SKM-1 treated with dmso at 0.1 percent for 144 hours (cell line): ENCODE measurements at regions not wholly inside any gene's neighbourhood (a gene's known extent, or its start where the extent isn't known, plus 50 kb on each side); places are given as distances from the start of the nearest gene placed in this dataset.
"Not testable (repeated sequence)": the region's sequence is repeated elsewhere in the genome, so short reads cannot be mapped to it uniquely, and the experiment has no call there.

Experiments used
- DNase-seq: peaks from one replicate; lab custom pipeline; 2025; ENCODE audit not compliant: unreplicated experiment; lab: John Stamatoyannopoulos, UW

DNA sequence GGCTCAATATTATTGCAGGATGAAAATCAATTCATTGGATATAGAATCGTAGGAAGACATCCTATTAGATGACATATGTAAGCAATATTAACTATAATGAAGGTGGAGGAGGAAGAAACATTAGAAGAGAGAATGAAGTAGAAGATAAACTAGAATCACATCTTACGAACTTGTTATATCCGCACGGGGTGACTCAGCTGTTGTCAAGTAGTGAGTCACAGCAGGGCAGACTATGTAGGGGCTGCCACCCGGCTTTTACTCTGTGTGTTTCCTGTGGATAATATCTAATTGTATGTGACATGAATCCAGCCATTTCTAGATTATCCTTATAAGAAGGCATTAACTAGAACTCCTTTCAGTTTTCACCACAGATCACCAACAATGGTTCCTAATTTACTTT lies 520.2 kb downstream of the DOK5 start:
- no peak for DNase-seq

DNA sequence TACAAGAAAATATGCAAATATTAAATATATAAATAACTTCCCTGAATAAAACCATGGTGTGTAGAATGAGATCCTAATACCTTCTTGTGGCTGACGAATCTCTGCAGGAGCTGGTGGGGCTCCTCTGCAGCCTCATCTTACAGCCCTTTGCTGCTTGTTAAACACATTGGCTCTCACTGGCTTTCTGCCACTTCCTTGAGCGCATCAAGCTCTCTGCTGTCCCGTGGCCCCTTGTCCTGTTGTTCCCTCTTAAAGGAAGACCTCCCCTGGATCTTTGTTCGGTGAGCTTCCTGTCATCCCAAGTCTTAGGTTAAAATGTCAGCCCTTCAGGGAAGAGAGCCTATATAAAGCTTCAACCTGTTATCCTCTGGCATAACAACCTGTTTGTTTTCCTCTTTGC lies 519.6 kb downstream of the DOK5 start:
- DNase-seq = no peak

DNA sequence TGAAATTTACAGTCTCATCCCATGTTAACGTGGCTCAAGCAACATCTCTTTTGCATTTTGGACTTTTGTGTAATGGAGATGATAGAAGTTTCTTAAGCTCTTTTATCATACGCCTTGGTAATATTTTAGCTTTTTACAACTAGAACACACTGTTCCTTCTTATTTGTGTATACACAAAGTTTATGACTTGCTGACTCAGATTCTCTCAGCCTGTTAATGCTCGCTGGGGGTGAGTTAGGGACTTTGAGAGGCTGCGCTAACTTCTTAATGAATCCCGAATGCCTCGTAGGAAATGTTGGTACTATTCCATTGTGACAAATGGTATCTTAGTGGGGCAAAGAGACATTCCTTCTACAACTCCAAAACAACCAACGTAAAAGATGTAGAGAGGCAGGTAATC lies 509.7 kb downstream of the DOK5 start:
- DNase-seq = no peak

DNA sequence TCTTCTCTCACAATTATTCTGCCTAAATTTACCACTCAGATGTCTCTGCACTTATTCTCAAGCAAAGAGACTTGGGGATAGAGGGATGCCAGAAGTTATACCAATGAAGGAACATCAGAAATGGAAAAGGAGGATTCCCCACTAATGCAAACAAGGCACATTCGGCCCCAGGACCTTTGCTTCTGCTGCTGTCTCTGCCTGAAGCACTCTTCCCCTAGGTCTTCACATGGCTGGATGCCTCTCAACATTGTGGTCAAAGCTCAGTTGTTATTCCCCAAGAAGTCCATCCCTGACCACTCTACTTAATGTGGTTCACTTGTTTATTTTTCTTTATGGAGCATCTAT lies 508.7 kb downstream of the DOK5 start:
- no peak for DNase-seq

DNA sequence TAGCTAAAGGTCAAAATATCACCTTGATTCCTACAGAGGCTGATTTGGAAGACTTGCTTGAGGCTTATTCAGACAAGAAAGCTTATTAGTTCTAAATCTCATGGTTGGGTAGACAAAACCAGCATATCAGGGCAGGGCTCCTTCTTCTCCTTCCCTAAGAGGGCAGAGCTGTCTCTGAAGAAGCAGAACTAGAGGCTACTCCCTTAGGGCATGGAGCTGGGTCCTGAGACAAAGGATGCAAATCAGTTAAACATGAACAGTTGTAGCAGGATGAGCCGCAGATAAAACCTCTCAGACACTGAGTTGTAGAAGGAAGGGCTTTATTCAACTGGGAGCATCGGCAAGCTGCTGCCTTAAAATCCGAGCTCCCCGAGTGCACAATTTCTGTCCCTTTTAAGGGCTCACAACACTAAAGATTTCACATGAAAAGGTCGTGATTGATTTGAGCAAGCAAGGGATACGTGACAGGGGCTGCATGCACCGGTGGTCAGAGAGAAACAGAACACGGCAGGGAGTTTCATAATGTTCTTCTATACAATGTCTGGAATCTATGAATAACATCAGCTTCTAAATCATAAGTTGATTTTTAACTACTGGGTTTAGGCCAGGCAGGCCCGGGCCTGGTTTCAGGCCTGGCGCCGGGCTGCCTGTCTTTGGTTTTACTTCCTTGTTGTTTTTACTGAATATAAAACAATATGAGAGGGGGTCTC lies 508.2 kb downstream of the DOK5 start:
- DNase-seq = not testable (repeated sequence)

- DNase-seq = no peak
Measured at GRCh38 chr20:54981175-54981574, 505.8 kb downstream of the DOK5 start.

DNA sequence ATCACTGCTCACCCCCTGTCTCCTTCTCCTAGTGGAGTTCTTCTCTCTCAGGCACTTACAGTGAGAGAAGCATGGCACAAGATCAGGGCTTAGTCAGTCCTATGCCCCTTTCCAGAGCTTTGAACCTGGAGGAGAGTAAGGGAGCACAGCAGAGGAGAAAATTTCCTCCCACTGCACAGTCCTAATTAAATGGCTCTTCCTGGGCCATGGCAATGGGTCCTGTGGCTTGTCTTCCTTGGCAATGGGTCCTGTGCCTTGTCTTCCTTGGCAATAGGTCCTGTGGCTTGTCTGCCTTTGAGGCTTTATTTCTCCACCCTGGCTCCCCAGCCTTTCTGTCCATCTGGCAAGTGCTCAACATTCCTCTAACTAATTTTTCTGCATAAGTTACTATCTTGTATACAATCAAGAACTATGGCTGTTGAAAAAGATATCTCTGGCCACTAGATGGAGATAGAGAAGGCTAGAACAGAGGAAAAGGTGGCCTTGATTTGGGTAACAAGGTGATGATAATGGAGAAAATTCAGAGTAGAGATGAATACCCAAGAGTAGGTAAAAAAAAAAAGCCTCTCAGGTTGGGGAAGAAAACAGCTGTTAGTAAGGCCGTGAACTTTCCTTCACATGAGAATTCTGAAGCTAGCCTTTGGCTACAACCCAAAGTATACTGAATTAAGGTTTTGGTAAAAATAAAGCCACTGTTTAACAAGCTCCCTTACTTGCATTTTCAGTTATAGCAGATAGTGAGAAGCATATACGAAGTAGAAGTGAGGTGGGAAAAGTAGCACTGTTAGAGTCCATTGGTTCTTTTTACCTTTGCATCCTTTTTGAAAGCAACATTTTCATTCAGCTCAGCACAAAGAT lies 504.9 kb downstream of the DOK5 start:
- peak; percentile 19 for DNase-seq

DNA sequence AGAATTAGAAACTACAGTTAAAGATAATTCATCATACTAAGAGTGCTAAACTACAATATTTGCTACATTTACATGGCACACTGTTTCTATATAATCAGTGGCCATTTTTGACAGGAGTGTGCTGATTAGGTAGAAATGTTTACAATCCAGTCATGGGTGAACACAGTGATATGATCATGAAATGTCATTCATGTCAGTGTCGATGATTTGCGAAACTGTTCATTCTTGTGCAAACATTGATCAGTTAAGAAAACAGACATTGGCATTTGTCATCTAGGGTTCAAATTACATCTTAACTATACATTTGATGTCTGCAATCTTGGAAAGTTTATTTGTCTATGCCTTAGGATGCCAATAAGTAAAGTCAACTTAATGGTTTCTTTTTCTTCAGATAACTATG lies 474.9 kb downstream of the DOK5 start:
- no peak for DNase-seq

DNA sequence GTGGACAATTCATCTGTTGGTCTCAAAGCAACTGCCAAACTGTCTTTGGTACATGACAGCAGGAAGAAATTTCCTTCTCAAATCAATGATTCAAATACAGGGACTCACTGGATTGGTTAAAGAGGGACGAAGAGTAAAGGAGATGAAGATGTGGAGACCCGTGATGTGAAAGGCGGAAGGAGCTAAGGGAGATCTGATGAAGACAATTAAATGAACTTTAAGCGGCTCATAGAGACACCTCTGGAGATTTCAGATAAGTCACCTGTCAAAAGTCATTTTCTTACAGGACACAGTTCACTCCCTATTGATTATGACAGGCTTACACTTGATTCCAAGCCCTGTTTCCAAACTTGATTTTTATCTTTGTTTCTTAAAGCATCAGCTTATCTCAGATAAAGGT lies 466.3 kb downstream of the DOK5 start:
- DNase-seq = no peak

DNA sequence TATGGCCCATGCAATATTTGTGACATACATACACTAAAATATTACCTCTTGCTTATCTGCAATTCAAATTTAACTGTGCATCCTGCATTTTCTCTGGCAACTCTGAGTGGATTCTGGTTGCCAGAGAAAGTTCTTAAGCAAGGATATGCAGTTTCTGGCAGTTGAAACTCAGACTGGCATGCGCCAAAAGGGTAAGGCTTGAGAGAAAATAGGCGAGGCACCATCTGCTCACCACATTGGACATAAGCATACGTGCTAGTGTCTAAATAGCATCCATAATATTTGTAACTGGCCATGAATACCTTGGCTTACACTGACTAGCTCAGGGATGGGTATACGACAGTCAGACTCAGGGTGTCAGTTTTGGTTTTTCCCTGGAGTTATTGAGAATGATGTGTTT lies 465.1 kb downstream of the DOK5 start:
- DNase-seq = no peak

GRCh38 chr20:54938707-54939106 lies 463.3 kb downstream of the DOK5 start:
- DNase-seq = no peak

DNA sequence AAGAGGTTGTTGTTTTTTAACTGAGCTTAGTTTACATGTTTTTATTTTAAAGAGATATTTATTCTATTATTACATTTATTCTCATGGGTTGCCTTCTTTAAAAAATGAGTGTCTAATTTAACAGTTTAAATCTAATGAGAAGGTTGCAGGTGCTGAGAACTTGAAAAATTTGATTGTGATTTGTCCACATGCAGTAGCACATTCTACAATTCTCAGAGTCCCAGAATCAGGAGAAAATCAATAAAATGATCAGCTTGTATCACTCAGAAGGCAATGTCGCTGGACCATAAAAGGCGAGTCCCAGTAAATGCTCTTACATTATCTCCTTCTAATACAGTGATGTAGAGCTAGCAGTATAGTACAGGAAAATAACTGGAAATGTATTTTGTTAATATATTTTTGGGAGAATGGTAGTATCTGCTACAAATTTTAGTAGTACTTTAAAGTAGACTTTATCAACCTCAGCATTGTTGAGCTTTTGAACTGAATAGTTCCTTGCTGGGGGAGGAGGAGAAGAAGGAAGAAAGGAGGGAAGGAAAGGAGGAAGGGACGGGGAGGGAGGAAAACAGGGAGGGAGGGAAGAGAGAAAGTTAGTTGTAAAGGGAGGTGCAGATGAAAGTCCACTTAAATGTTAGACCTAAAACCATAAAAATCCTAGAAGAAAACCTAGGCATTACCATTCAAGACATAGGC lies 458.0 kb downstream of the DOK5 start:
- no peak for DNase-seq

DNA sequence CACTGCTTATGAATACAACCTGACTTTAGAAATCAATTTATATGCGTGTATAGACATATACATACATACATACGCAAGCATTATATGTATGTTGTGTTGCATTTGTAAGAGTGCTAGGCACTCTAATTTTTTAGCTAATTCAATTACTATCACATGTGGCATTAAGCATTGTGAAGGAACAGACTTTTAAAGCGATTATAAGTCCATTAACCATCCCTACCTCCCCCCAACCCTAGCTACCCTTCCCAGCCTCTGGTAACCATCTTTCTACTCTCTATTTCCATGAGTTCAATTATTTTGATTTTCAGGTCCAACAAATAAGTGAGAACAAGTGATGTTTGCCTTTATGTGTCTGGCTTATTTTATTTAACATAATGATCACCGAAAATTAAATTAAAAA lies 453.8 kb downstream of the DOK5 start:
- no peak for DNase-seq

GRCh38 chr20:54928564-54928963 lies 453.2 kb downstream of the DOK5 start:
- DNase-seq = no peak

DNA sequence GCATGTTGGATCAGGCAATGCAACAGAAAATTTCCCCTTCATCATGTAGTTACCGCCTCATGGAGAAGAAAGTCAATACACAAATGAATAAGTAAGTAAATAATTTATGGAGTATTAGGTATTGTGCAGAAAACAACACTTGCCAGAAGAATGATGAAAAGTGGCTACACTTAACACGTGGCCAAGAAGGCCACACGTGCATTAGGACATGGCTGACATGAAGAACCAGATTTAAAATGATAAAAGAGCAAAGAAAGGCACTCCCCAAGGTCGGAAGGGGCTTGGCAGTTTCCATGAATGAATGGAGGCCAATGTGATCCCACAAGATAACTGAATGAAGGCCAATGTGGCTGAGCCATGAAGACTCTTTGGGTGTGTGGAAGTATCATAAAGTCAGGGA lies 447.2 kb downstream of the DOK5 start:
- no peak for DNase-seq

DNA sequence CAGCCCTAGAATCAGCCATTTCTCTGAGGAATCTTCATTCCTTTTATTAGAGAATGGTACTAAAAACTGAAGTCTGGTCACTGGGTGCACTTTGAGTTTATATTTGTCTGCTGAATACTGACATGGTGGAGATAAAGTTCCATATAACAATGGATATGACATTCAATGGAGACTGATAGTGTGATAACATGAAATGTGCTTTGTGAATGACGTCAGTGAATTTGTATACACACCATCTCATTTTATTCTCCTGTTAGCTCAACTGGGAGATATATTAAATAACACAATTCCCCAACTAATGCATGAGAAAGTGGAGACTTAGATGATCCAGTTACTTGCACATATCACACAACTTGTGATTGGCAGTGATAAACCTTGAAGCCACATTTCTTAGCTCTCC lies 446.7 kb downstream of the DOK5 start:
- DNase-seq = no peak

GRCh38 chr20:54920491-54920890 lies 445.1 kb downstream of the DOK5 start:
- no peak for DNase-seq

DNA sequence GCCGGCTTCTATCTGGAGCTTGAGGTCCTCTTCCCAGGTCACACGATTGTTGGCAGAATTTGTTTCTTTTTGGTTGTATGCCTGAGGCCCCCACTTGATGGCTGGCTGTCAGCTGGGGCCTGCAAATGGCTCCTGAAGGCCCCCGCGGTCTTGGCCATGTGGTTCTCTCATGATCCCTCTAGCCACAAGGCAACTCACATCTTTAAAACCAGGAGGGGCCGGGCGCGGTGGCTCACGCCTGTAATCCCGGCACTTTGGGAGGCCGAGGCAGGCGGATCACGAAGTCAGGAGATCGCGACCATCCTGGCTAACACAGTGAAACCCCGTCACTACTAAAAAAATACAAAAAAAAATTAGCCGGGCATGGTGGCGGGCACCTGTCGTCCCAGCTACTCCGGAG lies 443.6 kb downstream of the DOK5 start:
- DNase-seq = not testable (repeated sequence)

DNA sequence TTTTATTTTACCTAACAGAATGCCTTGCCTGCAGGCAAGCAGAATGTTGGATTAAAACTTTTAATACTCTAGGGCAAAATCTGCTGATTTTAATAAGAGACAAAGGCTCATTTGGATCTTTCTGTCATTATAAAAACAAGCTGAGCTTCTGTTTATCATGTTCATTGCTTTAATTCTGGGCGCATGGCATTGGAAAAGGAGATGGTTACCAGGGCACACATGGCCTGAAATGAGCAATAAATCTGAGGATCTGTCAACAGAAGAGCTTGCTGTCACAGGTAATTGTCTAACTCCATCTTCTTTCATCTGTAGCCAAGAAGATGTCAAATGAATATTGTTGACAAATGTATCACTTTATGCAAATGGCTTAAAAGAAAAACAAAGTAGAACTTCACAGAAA lies 439.6 kb downstream of the DOK5 start:
- no peak for DNase-seq

GRCh38 chr20:54909702-54910101 lies 434.3 kb downstream of the DOK5 start:
- no peak for DNase-seq

- DNase-seq = not testable (repeated sequence)
Measured at GRCh38 chr20:54906134-54906533, 430.7 kb downstream of the DOK5 start.

DNA sequence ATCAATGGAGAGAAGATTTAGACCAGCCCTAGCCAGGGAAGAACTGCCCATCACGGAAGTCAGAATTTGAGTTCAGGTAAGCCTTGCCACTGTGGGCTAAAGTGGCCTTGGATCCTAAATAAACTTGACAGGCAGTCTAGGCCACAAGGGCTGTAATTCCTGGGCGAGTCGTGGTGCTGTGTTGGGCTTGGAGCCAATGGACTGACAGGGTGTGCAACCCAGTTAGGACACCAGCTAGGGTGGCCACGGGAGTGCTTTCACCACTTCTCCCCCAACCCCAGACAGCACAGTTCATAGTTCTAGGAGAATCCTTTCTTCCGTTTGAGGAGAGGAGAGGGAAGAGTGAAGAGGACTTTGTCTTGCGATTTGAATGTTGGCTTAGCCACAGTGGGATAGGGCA lies 422.4 kb downstream of the DOK5 start:
- no peak for DNase-seq
